OCI-LY1 (cell line): ENCODE measurements at regions not wholly inside any gene's neighbourhood (a gene's known extent, or its start where the extent isn't known, plus 50 kb on each side); places are given as distances from the start of the nearest gene placed in this dataset.

Experiments used
- CTCF ChIP-seq: fragments of 200-600 bp; sonication (generic), shearing (Covaris generic); IDR thresholded peaks from 2 replicates; pipeline ENCODE4 v1.5.1; 2017; ENCODE audit warnings: mild to moderate bottlenecking, antibody characterized with exemption, low read length, moderate library complexity, mixed read lengths
- EZH2 ChIP-seq: fragments of 200-600 bp; sonication (generic), shearing (Covaris generic); IDR thresholded peaks from 2 replicates; pipeline ENCODE4 v1.8.0; 2017; ENCODE audit warnings: borderline replicate concordance, mixed run types, mild to moderate bottlenecking, antibody characterized with exemption, low read length, moderate library complexity, mixed read lengths

GRCh38 chr13:54187461-54187860 lies 1158.8 kb downstream of the OLFM4 start:
- TF ChIP-seq CTCF (no peak), EZH2 (no peak)
